ENCODE measurements at regions not wholly inside any gene's neighbourhood (a gene's known extent, or its start where the extent isn't known, plus 50 kb on each side); places are given as distances from the start of the nearest gene placed in this dataset.
"Not testable (repeated sequence)": the region's sequence is repeated elsewhere in the genome, so short reads cannot be mapped to it uniquely, and the experiment has no call there.

- DNase-seq (ENCODE audit: low spot score) = no peak
Measured at GRCh38 chr20:48440916-48441315, 386.9 kb downstream of the PREX1 start.

DNA sequence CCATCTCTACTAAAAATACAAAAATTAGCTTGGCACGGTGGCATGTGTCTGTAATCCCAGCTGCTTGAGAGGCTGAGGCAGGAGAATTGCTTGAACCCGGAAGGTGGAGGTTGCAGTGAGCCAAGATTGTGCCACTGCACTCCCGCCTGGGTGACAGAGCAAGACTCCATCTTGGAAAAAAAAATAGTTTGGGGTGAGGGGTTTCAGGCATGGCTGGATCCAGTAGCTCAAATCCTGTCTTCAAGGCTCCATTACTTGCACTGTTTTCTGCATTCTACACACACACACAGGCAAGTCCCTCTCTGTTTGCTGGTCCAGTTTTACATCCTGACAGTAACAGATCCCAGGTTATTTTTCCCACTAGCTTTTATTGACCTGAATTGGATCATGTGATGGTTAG is 387.5 kb downstream of the PREX1 start:
- DNase-seq (ENCODE audit: low spot score) = not testable (repeated sequence)

- DNase-seq (ENCODE audit: low spot score) = no peak
Measured at GRCh38 chr20:48437146-48437545, 390.7 kb downstream of the PREX1 start.

DNA sequence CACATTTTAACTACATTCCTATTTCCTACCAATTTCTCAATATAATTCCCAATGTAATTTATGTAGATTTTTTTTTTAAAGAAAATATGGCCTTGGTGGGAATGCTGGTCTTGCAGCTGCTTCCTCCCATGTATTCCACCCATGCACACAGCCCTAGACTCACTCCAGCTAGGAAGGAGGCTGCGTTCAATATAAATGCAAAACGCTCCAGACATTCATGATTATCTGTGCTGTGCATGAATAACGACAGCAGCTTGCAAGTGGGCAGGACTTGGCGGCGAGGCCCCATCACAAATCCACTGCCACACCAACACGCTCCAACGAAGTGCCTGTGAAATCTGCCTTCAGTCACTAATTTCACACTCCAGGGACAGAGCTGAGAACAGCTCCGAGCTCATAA is 391.2 kb downstream of the PREX1 start:
- peak; percentile 45 for DNase-seq (ENCODE audit: low spot score)

GRCh38 chr20:48433178-48433577 is 394.6 kb downstream of the PREX1 start:
- DNase-seq (ENCODE audit: low spot score) = no peak

GRCh38 chr20:48432494-48432832 is 395.3 kb downstream of the PREX1 start:
- DNase-seq (ENCODE audit: low spot score) = no peak

DNA sequence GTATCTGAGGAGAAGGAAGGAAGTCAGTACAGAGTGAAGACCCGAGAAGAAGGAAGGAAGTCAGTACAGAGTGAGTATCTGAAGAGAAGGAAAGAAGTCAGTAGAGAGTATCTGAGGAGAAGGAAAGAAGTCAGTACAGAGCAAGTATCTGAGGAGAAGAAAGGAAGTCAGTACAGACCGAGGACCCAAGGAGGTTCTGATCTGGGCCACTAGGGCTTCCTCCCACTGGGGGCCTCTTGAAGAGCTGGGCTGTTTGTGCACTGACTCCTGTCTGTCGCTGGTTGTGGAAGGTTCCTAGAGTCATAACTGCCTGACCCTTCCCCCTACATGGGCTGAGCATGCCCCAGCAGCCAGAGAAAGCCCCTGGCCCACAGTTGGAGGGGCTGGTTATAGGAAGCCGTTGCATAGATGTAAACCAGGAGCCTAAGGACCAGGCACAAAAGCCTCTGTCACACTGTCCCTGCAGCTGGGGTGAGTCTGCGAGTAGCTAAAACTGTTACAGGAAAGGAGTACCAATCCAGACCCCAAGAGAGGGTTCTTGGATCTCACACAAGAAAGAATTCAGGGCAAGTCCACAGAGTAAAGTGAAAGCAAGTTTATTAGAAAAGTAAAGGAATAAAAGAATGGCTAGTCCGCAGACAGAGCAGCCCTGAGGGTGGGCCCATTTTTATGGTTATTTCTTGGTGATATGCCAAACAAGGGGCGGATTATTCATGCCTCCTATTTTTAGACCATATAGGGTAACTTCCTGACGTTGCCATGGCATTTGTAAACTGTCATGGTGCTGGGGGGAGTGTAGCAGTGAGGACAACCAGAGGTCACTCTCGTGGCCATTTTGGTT is 395.9 kb downstream of the PREX1 start:
- no peak for DNase-seq (ENCODE audit: low spot score)

GRCh38 chr20:48426630-48427029 is 401.2 kb downstream of the PREX1 start:
- DNase-seq (ENCODE audit: low spot score) = no peak

GRCh38 chr20:48425817-48426612 is 401.8 kb downstream of the PREX1 start:
- DNase-seq (ENCODE audit: low spot score) = no peak

- no peak for DNase-seq (ENCODE audit: low spot score)
Measured at GRCh38 chr20:48425321-48425720, 402.5 kb downstream of the PREX1 start.

DNA sequence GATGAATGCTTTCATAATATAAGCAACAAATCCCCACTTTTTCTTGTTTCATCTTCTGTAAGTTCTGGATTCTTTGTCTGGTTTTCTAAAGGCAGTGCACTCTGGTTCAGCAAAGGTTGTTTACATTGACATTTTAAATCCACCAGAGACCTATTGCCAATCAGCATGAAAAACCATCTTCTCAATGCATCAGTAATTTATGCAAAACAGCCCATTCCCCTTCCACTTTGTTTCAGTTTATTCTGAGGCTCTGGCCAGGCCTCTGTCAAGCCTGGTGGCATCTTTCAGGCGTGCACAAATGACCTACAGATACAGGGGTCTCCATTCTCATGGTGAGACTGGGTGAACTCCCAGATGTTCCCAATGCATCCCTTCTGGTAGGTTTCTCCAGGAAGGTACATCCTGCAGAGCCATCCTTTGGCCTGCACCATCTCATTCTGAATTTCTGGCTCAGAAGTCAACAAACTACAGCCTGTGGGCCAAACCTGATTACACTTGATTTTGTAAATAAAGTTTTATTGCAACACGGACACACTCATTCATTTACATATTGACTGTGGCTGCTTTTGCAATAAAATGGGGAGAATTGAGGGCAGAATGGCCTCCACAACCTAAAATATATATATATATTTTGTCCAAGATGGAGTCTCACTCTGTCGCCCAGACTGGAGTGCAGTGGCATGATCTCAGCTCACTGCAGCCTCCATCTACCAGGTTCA is 405.4 kb downstream of the PREX1 start:
- no peak for DNase-seq (ENCODE audit: low spot score)

DNA sequence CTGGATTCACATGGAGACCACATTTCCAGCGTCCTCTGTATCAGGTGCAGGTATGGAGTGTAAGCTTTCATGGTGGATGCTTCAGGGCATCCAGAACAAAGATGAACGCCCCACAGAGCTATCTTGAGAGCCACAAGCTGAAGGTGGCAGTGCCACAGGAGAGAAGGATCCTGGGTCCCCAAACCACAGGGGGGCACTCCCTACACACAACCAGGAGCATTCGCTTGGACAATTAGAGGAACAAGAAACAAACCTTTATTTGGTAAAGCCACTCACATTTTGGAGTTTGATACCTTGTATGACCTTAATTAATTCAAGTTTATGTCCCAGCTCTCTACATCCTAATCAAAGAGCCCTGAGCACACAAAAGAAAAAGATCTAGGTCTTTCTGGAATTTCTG is 406.3 kb downstream of the PREX1 start:
- no peak for DNase-seq (ENCODE audit: low spot score)

- no peak for DNase-seq (ENCODE audit: low spot score)
Measured at GRCh38 chr20:48420176-48420575, 407.6 kb downstream of the PREX1 start.

DNA sequence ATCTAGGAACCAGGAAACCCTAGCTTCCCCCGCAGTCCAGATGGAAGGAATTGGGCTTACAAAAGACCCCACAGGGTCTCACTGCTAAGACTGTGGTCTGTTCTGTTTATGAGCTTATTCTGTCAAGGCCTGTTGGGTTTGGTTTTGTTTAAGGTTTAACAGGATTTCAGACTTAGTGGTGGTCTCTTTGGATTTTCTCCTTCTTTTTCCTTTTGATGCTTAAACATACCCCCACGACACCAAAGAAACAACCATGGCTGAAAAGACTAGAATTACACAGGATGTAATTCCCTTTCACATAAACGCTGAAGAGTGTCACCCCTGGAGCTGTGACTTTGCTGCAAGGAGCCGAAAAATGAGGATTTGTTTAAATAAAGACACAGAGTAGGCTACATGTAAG is 408.6 kb downstream of the PREX1 start:
- no peak for DNase-seq (ENCODE audit: low spot score)

DNA sequence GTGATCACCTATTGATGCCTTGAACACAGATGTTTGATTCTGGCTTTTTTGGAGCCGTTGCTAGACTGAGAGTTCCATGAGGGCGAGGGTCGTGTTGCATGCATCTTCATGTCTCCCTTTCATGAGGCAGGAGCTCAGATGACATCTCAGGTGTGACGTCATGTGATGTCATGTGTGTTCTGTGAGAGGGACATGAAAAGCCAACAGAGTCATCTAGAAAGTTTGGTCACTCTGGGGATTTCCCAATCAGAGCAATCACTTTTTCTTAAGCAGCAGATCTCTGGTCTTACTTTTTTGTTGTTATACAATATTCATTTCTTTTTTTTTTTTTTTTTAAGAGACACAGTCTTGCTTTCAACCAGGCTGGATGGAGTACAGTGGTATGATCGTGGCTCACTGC is 411.8 kb downstream of the PREX1 start:
- no peak for DNase-seq (ENCODE audit: low spot score)

- DNase-seq (ENCODE audit: low spot score) = no peak
Measured at GRCh38 chr20:48414786-48415185, 413.0 kb downstream of the PREX1 start.

DNA sequence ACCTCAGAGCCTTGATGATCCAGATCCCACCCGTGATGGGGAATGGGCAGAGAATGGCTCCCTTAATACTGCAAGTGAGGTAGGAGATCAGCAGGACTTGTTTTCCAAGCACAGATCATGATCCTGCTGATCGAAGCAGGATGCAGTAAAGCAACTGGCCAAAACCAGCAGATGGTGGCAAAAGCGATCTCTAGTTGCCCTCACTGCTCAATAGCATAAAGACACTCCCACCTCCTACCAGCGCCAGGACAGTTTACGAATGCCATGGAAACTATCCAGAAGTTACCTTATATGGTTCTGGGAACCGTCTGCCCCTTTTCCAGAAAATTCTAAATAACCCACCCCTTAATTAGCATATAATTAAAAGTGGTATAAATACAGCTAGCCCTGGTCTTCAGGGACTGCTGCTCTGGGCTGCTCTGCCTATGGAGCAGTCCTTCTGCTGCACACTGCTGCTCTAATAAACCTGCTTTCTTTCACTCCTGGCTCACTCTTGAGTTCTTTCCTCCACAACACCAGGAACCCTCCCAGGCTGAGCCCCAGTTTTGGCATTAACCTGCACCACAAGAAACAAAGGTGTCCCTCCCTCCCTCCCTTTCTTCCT is 415.8 kb downstream of the PREX1 start:
- no peak for DNase-seq (ENCODE audit: low spot score)

DNA sequence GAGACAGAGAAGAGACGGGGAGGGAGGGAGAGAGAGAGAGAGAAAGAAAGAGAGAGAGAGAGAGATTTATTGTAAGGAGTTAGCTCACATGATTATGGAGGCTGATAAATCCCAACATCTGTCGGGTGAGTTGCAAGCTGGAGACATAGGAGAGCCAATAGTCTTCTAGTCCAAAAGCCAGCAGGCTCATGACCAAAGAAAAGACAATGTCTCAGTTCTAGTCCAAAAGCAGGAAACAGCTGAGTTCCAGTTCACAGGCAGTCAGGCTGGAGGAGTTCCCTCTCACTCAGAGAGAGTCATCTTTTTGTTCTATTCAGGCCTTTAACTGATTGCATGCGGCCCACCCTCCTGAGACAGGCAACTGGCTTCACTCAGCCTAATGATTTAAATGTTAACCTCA is 416.6 kb downstream of the PREX1 start:
- DNase-seq (ENCODE audit: low spot score) = peak; percentile 69

DNA sequence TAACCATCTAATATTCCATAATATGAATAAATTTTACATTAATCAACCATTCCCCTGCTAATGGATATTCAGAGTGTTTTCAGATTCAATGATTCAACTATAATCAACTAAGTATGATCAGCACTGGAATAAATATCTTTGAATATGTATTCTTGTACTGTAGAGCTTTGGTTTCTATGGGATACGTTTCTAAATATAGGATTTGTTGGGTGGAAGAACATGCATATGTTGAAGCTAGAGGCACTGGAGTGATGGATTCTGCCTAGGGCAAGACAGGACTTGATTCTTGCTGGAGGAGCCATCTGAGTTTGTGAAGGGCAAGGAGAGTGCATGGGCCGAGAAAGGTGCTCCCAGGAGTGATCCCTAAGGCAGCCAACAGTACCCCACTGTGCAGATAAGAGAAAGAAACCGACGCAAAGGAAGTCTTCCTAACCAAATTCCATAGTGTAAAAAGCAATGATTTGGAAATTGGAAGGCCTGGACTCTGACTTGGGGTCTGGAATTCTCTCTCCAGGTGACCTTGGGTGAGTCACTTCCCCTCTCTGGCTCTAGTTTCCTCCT is 418.7 kb downstream of the PREX1 start:
- no peak for DNase-seq (ENCODE audit: low spot score)

- no peak for DNase-seq (ENCODE audit: low spot score)
Measured at GRCh38 chr20:48407710-48408109, 420.1 kb downstream of the PREX1 start.

DNA sequence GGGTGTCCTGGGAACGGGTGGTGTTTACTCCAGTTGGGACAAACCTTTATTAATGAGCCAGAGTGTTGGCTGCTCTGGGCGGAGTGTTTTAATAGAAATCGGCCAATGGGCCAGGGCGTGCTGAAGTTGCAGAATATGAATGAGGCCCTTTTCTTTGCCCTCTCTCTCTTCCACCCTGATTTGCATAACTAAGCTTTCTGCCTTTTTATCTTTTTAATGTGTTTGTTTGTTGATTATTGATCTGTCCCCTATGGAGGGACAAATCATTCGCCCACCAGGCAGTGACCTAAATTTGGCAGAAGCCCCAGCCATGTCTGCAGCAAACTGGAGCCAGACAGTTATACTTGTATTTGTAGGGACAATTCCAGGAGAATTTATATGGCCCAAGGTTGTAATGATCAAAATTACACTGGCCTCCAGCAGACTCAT is 420.9 kb downstream of the PREX1 start:
- peak; percentile 57 for DNase-seq (ENCODE audit: low spot score)

DNA sequence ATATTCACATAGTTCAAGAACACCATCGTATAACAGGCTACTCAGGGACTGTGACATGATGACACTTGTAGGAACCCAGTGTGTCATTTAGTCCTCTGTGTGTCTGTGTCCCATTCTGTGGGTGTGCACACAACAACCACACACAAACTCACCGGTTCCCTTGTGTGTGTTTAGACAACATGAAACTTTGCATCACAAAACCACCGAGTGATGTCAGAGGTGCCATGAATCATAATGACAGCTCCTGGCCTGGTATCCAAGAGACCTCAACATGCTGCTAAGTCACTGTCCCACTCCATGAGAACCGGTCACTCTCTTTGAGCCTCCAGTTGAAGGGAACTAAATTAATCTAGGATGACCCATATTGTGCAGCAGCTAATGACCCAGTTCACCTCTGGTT is 421.3 kb downstream of the PREX1 start:
- no peak for DNase-seq (ENCODE audit: low spot score)
